Activated CD4-positive, alpha-beta memory T cell treated with anti-CD3 and anti-CD28 coated beads, Interleukin-2, amount 10 ng/mL, durations not matched to agents 7 days and 5 days (primary cell): ENCODE measurements at regions not wholly inside any gene's neighbourhood (a gene's known extent, or its start where the extent isn't known, plus 50 kb on each side); places are given as distances from the start of the nearest gene placed in this dataset.
"Not testable (repeated sequence)": the region's sequence is repeated elsewhere in the genome, so short reads cannot be mapped to it uniquely, and the experiment has no call there.

Source experiments
- CTCF ChIA-PET: fragments of 350-600 bp; sonication (Branson Sonifier 250); formaldehyde crosslinking; loops from one replicate; lab custom pipeline; 2021; ENCODE audit warnings: antibody characterized with exemption, inconsistent platforms; lab: Charles Lee
- POLR2A ChIA-PET: fragments of 350-600 bp; sonication (Branson Sonifier 250); formaldehyde crosslinking; loops from one replicate; lab custom pipeline; 2021; ENCODE audit warnings: antibody characterized with exemption; lab: Charles Lee
- DNase-seq: peaks from one replicate; pipeline ENCODE4 v3.0.0-alpha.2; 2020
- H3K27ac Mint-ChIP-seq: one replicate; pipeline ENCODE4 v1.8.0; 2021; ENCODE audit warnings: mild to moderate bottlenecking, mixed read lengths
- H3K27me3 Mint-ChIP-seq: one replicate; pipeline ENCODE4 v1.8.0; 2021; ENCODE audit warnings: mixed read lengths
- H3K36me3 Mint-ChIP-seq: one replicate; pipeline ENCODE4 v1.8.0; 2021; ENCODE audit warnings: low read depth, mixed read lengths
- H3K4me1 Mint-ChIP-seq: one replicate; pipeline ENCODE4 v1.8.0; 2021; ENCODE audit warnings: mixed read lengths
- H3K4me3 Mint-ChIP-seq: one replicate; pipeline ENCODE4 v1.8.0; 2021; ENCODE audit warnings: mild to moderate bottlenecking, mixed read lengths
- H3K9me3 Mint-ChIP-seq: one replicate; pipeline ENCODE4 v1.8.0; 2021; ENCODE audit warnings: mixed read lengths

- POLR2A ChIA-PET: no interaction called here
- no peak overlapping the region for H3K27ac Mint-ChIP-seq
- DNase-seq: no peak
- no peaks in the 10 kb centered on the region for H3K27me3 Mint-ChIP-seq
- no peaks in the 10 kb centered on the region for H3K9me3 Mint-ChIP-seq
- H3K4me3 Mint-ChIP-seq: no peak overlapping the region
- H3K36me3 Mint-ChIP-seq: no peaks in the 10 kb centered on the region
- no peaks in the 10 kb centered on the region for H3K4me1 Mint-ChIP-seq
- CTCF ChIA-PET: no interaction called here
These were observed 545.1 kb upstream of the NR5A2 start for GRCh38 chr1:199482426-199482825.

GRCh38 chr1:199489594-199489993 is 537.9 kb upstream of the NR5A2 start:
- POLR2A ChIA-PET: no interaction called here

GRCh38 chr1:199490769-199491527 is 536.6 kb upstream of the NR5A2 start:
- Mint-ChIP-seq H3K27ac (no peak overlapping the region), H3K27me3 (peaks cover 4% of the 10 kb centered on the region), H3K4me1 (no peaks in the 10 kb centered on the region), H3K4me3 (no peak overlapping the region), H3K36me3 (no peaks in the 10 kb centered on the region), H3K9me3 (peaks cover 3% of the 10 kb centered on the region)
- no peak for DNase-seq
- ChIA-PET POLR2A (no interaction called here), CTCF (no interaction called here)

More at GRCh38 chr1:199489594-199489993, 537.9 kb upstream of the NR5A2 start:
- H3K4me1 Mint-ChIP-seq: no peaks in the 10 kb centered on the region
- DNase-seq: no peak
- peaks cover 4% of the 10 kb centered on the region for H3K27me3 Mint-ChIP-seq
- no peaks in the 10 kb centered on the region for H3K36me3 Mint-ChIP-seq
- no peak overlapping the region for H3K27ac Mint-ChIP-seq
- CTCF ChIA-PET: no interaction called here
- no peaks in the 10 kb centered on the region for H3K9me3 Mint-ChIP-seq
- H3K4me3 Mint-ChIP-seq: no peak overlapping the region

- Mint-ChIP-seq H3K9me3 (peaks cover 7% of the 10 kb centered on the region), H3K27ac (no peak overlapping the region), H3K27me3 (peaks cover 4% of the 10 kb centered on the region), H3K4me1 (no peaks in the 10 kb centered on the region), H3K4me3 (no peak overlapping the region), H3K36me3 (no peaks in the 10 kb centered on the region)
- ChIA-PET POLR2A (no interaction called here), CTCF (no interaction called here)
- no peak for DNase-seq
These were observed 532.1 kb upstream of the NR5A2 start for GRCh38 chr1:199495432-199495831.

- H3K4me3 Mint-ChIP-seq, DNase-seq, H3K36me3 Mint-ChIP-seq, H3K9me3 Mint-ChIP-seq, H3K4me1 Mint-ChIP-seq, H3K27ac Mint-ChIP-seq, POLR2A ChIA-PET, CTCF ChIA-PET, H3K27me3 Mint-ChIP-seq: not testable (repeated sequence)
These were observed 528.7 kb upstream of the NR5A2 start for GRCh38 chr1:199498802-199499201.

GRCh38 chr1:199508072-199508471 is 519.4 kb upstream of the NR5A2 start:
- Mint-ChIP-seq H3K4me1 (no peaks in the 10 kb centered on the region), H3K9me3 (no peaks in the 10 kb centered on the region), H3K36me3 (no peaks in the 10 kb centered on the region), H3K27me3 (peaks cover 8% of the 10 kb centered on the region), H3K4me3 (no peak overlapping the region), H3K27ac (no peak overlapping the region)
- ChIA-PET POLR2A (no interaction called here), CTCF (no interaction called here)
- DNase-seq: no peak

- H3K36me3 Mint-ChIP-seq: no peaks in the 10 kb centered on the region
- ChIA-PET POLR2A (no interaction called here), CTCF (no interaction called here)
- no peaks in the 10 kb centered on the region for H3K4me1 Mint-ChIP-seq
- no peak overlapping the region for H3K27ac Mint-ChIP-seq
- no peak for DNase-seq
- no peak overlapping the region for H3K4me3 Mint-ChIP-seq
- H3K27me3 Mint-ChIP-seq: peaks cover 8% of the 10 kb centered on the region
- no peaks in the 10 kb centered on the region for H3K9me3 Mint-ChIP-seq
These were observed 518.9 kb upstream of the NR5A2 start for GRCh38 chr1:199508653-199509052.

- Mint-ChIP-seq H3K4me3 (no peak overlapping the region), H3K27ac (no peak overlapping the region), H3K36me3 (no peaks in the 10 kb centered on the region), H3K27me3 (peaks cover 8% of the 10 kb centered on the region), H3K9me3 (no peaks in the 10 kb centered on the region), H3K4me1 (no peaks in the 10 kb centered on the region)
- no peak for DNase-seq
- POLR2A ChIA-PET: no interaction called here
- CTCF ChIA-PET: no interaction called here
These were observed 518.1 kb upstream of the NR5A2 start for GRCh38 chr1:199509456-199509855.

GRCh38 chr1:199510314-199510713 is 517.2 kb upstream of the NR5A2 start:
- H3K9me3 Mint-ChIP-seq: no peaks in the 10 kb centered on the region
- ChIA-PET CTCF (no interaction called here), POLR2A (no interaction called here)
- no peaks in the 10 kb centered on the region for H3K36me3 Mint-ChIP-seq
- H3K4me1 Mint-ChIP-seq: no peaks in the 10 kb centered on the region
- no peak overlapping the region for H3K27ac Mint-ChIP-seq
- peaks cover 8% of the 10 kb centered on the region for H3K27me3 Mint-ChIP-seq
- DNase-seq: no peak
- no peak overlapping the region for H3K4me3 Mint-ChIP-seq

GRCh38 chr1:199512037-199512710 is 515.3 kb upstream of the NR5A2 start:
- ChIA-PET CTCF (no interaction called here), POLR2A (no interaction called here)
- Mint-ChIP-seq H3K27me3 (peaks cover 4% of the 10 kb centered on the region), H3K4me1 (no peaks in the 10 kb centered on the region), H3K9me3 (no peaks in the 10 kb centered on the region), H3K27ac (no peak overlapping the region), H3K36me3 (no peaks in the 10 kb centered on the region), H3K4me3 (no peak overlapping the region)
- DNase-seq: no peak

- Mint-ChIP-seq H3K27me3 (peaks cover 2% of the 10 kb centered on the region), H3K4me3 (no peak overlapping the region), H3K36me3 (no peaks in the 10 kb centered on the region), H3K4me1 (no peaks in the 10 kb centered on the region), H3K27ac (no peak overlapping the region), H3K9me3 (no peaks in the 10 kb centered on the region)
- ChIA-PET POLR2A (no interaction called here), CTCF (no interaction called here)
- DNase-seq: no peak
These were observed 512.2 kb upstream of the NR5A2 start for GRCh38 chr1:199515261-199515660.

GRCh38 chr1:199522338-199522737 is 505.2 kb upstream of the NR5A2 start:
- ChIA-PET POLR2A (no interaction called here), CTCF (no interaction called here)
- Mint-ChIP-seq H3K36me3 (no peaks in the 10 kb centered on the region), H3K4me3 (no peak overlapping the region), H3K27me3 (peaks cover 4% of the 10 kb centered on the region), H3K9me3 (no peaks in the 10 kb centered on the region), H3K4me1 (no peaks in the 10 kb centered on the region), H3K27ac (no peak overlapping the region)
- DNase-seq: no peak

GRCh38 chr1:199522936-199523335 is 504.6 kb upstream of the NR5A2 start:
- ChIA-PET POLR2A (no interaction called here), CTCF (no interaction called here)
- Mint-ChIP-seq H3K4me1 (no peaks in the 10 kb centered on the region), H3K27me3 (peaks cover 2% of the 10 kb centered on the region), H3K27ac (no peak overlapping the region), H3K9me3 (no peaks in the 10 kb centered on the region), H3K36me3 (no peaks in the 10 kb centered on the region), H3K4me3 (no peak overlapping the region)
- no peak for DNase-seq

- ChIA-PET CTCF (no interaction called here), POLR2A (no interaction called here)
- Mint-ChIP-seq H3K27me3 (peaks cover 2% of the 10 kb centered on the region), H3K9me3 (no peaks in the 10 kb centered on the region), H3K4me3 (no peak overlapping the region), H3K36me3 (no peaks in the 10 kb centered on the region), H3K4me1 (no peaks in the 10 kb centered on the region), H3K27ac (no peak overlapping the region)
- no peak for DNase-seq
These were observed 498.2 kb upstream of the NR5A2 start for GRCh38 chr1:199529324-199529723.
